ENCODE measurements at regions not wholly inside any gene's neighbourhood (a gene's known extent, or its start where the extent isn't known, plus 50 kb on each side); places are given as distances from the start of the nearest gene placed in this dataset.

DNA sequence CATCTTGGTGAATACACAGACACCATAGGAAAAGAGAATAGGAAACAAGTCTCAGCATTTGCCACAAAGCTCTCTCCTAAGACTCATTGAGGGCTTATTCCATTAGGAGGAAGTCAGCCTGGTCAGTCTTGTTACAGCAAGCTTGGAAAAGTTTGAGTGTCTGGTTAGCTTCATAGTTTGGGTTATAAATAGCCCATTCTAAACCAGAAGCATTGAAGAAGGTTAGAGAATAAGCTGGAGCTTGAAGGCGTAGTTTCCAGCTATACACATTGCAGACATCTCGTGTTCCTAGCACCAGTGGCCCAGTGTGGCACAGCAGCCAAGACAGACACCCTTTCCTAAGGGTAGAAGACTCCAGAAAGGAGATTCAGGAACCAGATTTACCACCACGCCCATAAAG, 168.8 kb upstream of the RBM19 start:
- DNase-seq (ENCODE audit: low spot score in 2 of 2), result no peak
- TF ChIP-seq, protein P1, sequence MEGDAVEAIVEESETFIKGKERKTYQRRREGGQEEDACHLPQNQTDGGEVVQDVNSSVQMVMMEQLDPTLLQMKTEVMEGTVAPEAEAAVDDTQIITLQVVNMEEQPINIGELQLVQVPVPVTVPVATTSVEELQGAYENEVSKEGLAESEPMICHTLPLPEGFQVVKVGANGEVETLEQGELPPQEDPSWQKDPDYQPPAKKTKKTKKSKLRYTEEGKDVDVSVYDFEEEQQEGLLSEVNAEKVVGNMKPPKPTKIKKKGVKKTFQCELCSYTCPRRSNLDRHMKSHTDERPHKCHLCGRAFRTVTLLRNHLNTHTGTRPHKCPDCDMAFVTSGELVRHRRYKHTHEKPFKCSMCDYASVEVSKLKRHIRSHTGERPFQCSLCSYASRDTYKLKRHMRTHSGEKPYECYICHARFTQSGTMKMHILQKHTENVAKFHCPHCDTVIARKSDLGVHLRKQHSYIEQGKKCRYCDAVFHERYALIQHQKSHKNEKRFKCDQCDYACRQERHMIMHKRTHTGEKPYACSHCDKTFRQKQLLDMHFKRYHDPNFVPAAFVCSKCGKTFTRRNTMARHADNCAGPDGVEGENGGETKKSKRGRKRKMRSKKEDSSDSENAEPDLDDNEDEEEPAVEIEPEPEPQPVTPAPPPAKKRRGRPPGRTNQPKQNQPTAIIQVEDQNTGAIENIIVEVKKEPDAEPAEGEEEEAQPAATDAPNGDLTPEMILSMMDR (IDR thresholded peaks at IDR 0.05), result no peak
- no peak for TF ChIP-seq POLR2A (IDR thresholded peaks at IDR 0.05)
- 64 to 66% methylated on average over 3 of the region's 3 CpGs for WGBS, 2 donors
- intact Hi-C loops (cut with DNase I; ENCODE audit: low total_unique reads), result no loop called here
- no peak overlapping the region for H3K4me3 ChIP-seq (ENCODE audit: low read depth, poor library complexity, severe bottlenecking)

DNA sequence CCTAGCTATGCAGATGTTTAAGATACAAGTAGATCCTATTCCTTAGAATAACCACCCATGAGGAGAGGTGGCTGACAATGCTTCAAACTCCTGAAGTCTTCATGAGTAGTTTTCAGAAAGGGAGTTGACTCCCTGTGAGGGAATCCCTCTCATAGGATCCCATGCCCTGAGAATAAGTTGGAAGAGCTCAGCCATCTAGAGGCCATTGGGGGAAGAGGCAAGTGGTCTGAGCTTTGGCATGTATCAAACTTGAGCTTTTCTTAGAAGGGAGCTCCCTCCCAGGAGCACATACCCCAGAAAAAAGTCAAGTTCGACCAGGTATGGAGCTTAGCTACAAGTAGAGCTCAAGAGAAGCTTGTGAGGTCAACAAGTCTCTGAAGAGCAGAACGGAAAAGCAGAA, 165.7 kb upstream of the RBM19 start:
- WGBS, 2 donors, result 29 to 32% methylated on average over 2 of the region's 2 CpGs
- H3K4me3 ChIP-seq (ENCODE audit: low read depth, poor library complexity, severe bottlenecking), result no peak overlapping the region
- no peak for TF ChIP-seq POLR2A (IDR thresholded peaks at IDR 0.05)
- TF ChIP-seq, protein P1 (IDR thresholded peaks at IDR 0.05), result no peak
- no peak for DNase-seq (ENCODE audit: low spot score in 2 of 2)
- intact Hi-C loops (cut with DNase I; ENCODE audit: low total_unique reads), result no loop called here

GRCh38 chr12:114123108-114123507, 157.0 kb upstream of the RBM19 start:
- no peak overlapping the region for H3K4me3 ChIP-seq (ENCODE audit: low read depth, poor library complexity, severe bottlenecking)
- no peak for TF ChIP-seq POLR2A (IDR thresholded peaks at IDR 0.05)
- TF ChIP-seq, protein P1 (IDR thresholded peaks at IDR 0.05), result no peak
- intact Hi-C loops (cut with DNase I; ENCODE audit: low total_unique reads), result no loop called here
- WGBS, 2 donors, result 66 to 88% methylated on average over 2 of the region's 2 CpGs
- peak in 1 of 2 donors; percentile 25 for DNase-seq (ENCODE audit: low spot score in 2 of 2)

DNA sequence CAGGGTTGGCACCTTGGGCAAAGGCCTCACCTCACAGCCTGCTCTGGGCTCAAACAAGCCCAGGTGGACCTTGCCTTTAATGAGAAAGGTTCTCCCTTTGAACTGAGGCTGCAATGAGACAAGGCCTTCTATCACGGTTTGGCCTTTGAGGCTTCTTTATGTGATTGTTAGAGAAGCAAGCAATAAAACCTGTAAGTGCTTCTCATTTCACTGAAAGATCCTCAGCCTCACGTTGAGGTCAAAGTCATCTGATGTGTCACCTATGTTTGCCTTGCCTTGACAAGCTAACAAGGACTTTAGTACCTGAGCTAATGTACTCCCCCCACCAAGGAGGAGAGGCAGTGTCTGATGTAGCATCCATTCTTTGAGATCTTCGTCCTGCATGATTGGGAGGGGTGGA, 155.9 kb upstream of the RBM19 start:
- TF ChIP-seq, protein P1 (IDR thresholded peaks at IDR 0.05), result no peak
- no peak for TF ChIP-seq POLR2A (IDR thresholded peaks at IDR 0.05)
- intact Hi-C loops (cut with DNase I; ENCODE audit: low total_unique reads), result no loop called here
- no peak overlapping the region for H3K4me3 ChIP-seq (ENCODE audit: low read depth, poor library complexity, severe bottlenecking)
- no peak for DNase-seq (ENCODE audit: low spot score in 2 of 2)
- WGBS, 2 donors, result 73 to 77% methylated on average over 3 of the region's 3 CpGs

DNA sequence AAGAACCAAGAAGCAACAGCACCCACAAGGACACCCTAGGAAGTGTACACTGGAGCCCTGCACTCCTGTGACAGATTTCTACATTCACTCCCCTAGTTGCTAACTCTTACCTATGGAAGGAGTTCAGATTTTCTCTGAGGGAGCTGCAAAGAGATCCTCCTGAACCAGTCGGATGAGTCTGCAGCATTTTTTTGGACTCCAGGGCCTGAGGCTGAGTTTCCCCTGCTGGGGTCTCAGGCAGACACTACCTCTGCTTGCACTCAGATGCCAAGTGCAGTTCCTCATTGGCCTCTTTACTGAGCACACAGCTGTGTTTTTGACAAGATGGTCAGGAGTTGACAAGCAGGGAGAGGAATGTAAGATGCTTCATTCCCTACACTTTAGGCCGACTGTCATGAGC, 153.2 kb upstream of the RBM19 start:
- TF ChIP-seq, protein P1 (IDR thresholded peaks at IDR 0.05), result no peak
- no peak for TF ChIP-seq POLR2A (IDR thresholded peaks at IDR 0.05)
- intact Hi-C loops (cut with DNase I; ENCODE audit: low total_unique reads), result no loop called here
- H3K4me3 ChIP-seq (ENCODE audit: low read depth, poor library complexity, severe bottlenecking), result no peak overlapping the region
- no peak for DNase-seq (ENCODE audit: low spot score in 2 of 2)
- 39 to 40% methylated on average over 1 to 2 of the region's 2 CpGs for WGBS, 2 donors

GRCh38 chr12:114096461-114096860, 130.3 kb upstream of the RBM19 start:
- 78 to 93% methylated on average over 1 of the region's 1 CpG for WGBS, 2 donors
- no peak for DNase-seq (ENCODE audit: low spot score in 2 of 2)
- TF ChIP-seq, protein P1 (IDR thresholded peaks at IDR 0.05), result no peak
- no peak for TF ChIP-seq POLR2A (IDR thresholded peaks at IDR 0.05)
- intact Hi-C loops (cut with DNase I; ENCODE audit: low total_unique reads), result no loop called here
- H3K4me3 ChIP-seq (ENCODE audit: low read depth, poor library complexity, severe bottlenecking), result no peak overlapping the region

All from lower leg skin (tissue), 4 donors.